ENCODE measurements at regions not wholly inside any gene's neighbourhood (a gene's known extent, or its start where the extent isn't known, plus 50 kb on each side); places are given as distances from the start of the nearest gene placed in this dataset.

- no peak for TF ChIP-seq EZH2phosphoT487 (IDR thresholded peaks at IDR 0.05; ENCODE audit: borderline replicate concordance)
- no peak for TF ChIP-seq CTCF (conservative IDR thresholded peaks at IDR 0.05; ENCODE audit: low read length)
- H3K4me3 ChIP-seq (ENCODE audit: low read length, poor library complexity, severe bottlenecking) = no peak overlapping the region
- no peak overlapping the region for H3K9ac ChIP-seq (ENCODE audit: low read depth, low read length, poor library complexity, severe bottlenecking)
- no peaks in the 10 kb centered on the region for H3K36me3 ChIP-seq (ENCODE audit: insufficient read depth, low read length)
- H3F3A ChIP-seq (ENCODE audit: low read depth) = no peaks in the 10 kb centered on the region
- H2AFZ ChIP-seq (ENCODE audit: low read length) = no peak overlapping the region
- no peaks in the 10 kb centered on the region for H3K4me1 ChIP-seq (ENCODE audit: insufficient read depth, low read length, poor library complexity, severe bottlenecking)
- H3K4me2 ChIP-seq (ENCODE audit: low read depth, low read length, poor library complexity, severe bottlenecking) = no peak overlapping the region
- H3K79me2 ChIP-seq (ENCODE audit: insufficient read depth, low read length) = no peaks in the 10 kb centered on the region
- H3K27me3 ChIP-seq (ENCODE audit: insufficient read depth, low read length, poor library complexity, severe bottlenecking) = no peaks in the 10 kb centered on the region
- no peaks in the 10 kb centered on the region for H3K9me2 ChIP-seq (replicated peaks; ENCODE audit: low read depth, low read length)
- H3K9me3 ChIP-seq (ENCODE audit: insufficient read depth, low read depth, low read length) = peaks cover 3% of the 10 kb centered on the region; the same call in 1 of the 2 replicates
- no peaks in the 10 kb centered on the region for H4K20me1 ChIP-seq (ENCODE audit: insufficient read depth, low read length, poor library complexity, severe bottlenecking)
These were observed 829.4 kb downstream of the QKI start for GRCh38 chr6:164243949-164244348.

GRCh38 chr6:164243012-164243610 is 828.6 kb downstream of the QKI start:
- Histone ChIP-seq H3K4me2 (ENCODE audit: low read depth, low read length, poor library complexity, severe bottlenecking) (no peak overlapping the region), H3K27me3 (ENCODE audit: insufficient read depth, low read length, poor library complexity, severe bottlenecking) (no peaks in the 10 kb centered on the region), H3K4me3 (ENCODE audit: low read length, poor library complexity, severe bottlenecking) (no peak overlapping the region), H3K9me2 (replicated peaks; ENCODE audit: low read depth, low read length) (no peaks in the 10 kb centered on the region), H2AFZ (ENCODE audit: low read length) (no peak overlapping the region), H3K79me2 (ENCODE audit: insufficient read depth, low read length) (no peaks in the 10 kb centered on the region), H3K9ac (ENCODE audit: low read depth, low read length, poor library complexity, severe bottlenecking) (no peak overlapping the region), H3F3A (ENCODE audit: low read depth) (no peaks in the 10 kb centered on the region), H4K20me1 (ENCODE audit: insufficient read depth, low read length, poor library complexity, severe bottlenecking) (no peaks in the 10 kb centered on the region), H3K9me3 (ENCODE audit: insufficient read depth, low read depth, low read length) (peaks cover 3% of the 10 kb centered on the region; the same call in 1 of the 2 replicates), H3K36me3 (ENCODE audit: insufficient read depth, low read length) (no peaks in the 10 kb centered on the region), H3K4me1 (ENCODE audit: insufficient read depth, low read length, poor library complexity, severe bottlenecking) (no peaks in the 10 kb centered on the region)
- TF ChIP-seq CTCF (conservative IDR thresholded peaks at IDR 0.05; ENCODE audit: low read length) (no peak), EZH2phosphoT487 (IDR thresholded peaks at IDR 0.05; ENCODE audit: borderline replicate concordance) (no peak)

- TF ChIP-seq EZH2phosphoT487 (IDR thresholded peaks at IDR 0.05; ENCODE audit: borderline replicate concordance) (no peak), CTCF (conservative IDR thresholded peaks at IDR 0.05; ENCODE audit: low read length) (no peak)
- H3K4me3 ChIP-seq (ENCODE audit: low read length, poor library complexity, severe bottlenecking) = no peak overlapping the region
These were observed 816.3 kb downstream of the QKI start for GRCh38 chr6:164230804-164231203.

More at GRCh38 chr6:164230804-164231203, 816.3 kb downstream of the QKI start:
- Histone ChIP-seq H3K9me2 (replicated peaks; ENCODE audit: low read depth, low read length) (no peaks in the 10 kb centered on the region), H3K79me2 (ENCODE audit: insufficient read depth, low read length) (no peaks in the 10 kb centered on the region), H3K4me1 (ENCODE audit: insufficient read depth, low read length, poor library complexity, severe bottlenecking) (no peaks in the 10 kb centered on the region), H3K36me3 (ENCODE audit: insufficient read depth, low read length) (no peaks in the 10 kb centered on the region), H3F3A (ENCODE audit: low read depth) (no peaks in the 10 kb centered on the region), H2AFZ (ENCODE audit: low read length) (no peak overlapping the region), H4K20me1 (ENCODE audit: insufficient read depth, low read length, poor library complexity, severe bottlenecking) (no peaks in the 10 kb centered on the region), H3K27me3 (ENCODE audit: insufficient read depth, low read length, poor library complexity, severe bottlenecking) (no peaks in the 10 kb centered on the region), H3K9me3 (ENCODE audit: insufficient read depth, low read depth, low read length) (0 out of 2 replicates have a peak, but pooled peaks cover 2% of the 10 kb centered on the region), H3K4me2 (ENCODE audit: low read depth, low read length, poor library complexity, severe bottlenecking) (no peak overlapping the region), H3K9ac (ENCODE audit: low read depth, low read length, poor library complexity, severe bottlenecking) (no peak overlapping the region)
